Pancreas (tissue), 10 donors: ENCODE measurements at regions not wholly inside any gene's neighbourhood (a gene's known extent, or its start where the extent isn't known, plus 50 kb on each side); places are given as distances from the start of the nearest gene placed in this dataset.

Experiments
- ATAC-seq, 4 donors: fragments of 200-7000 bp; cut with Tn5 transposase; one replicate each; pipeline versions ENCODE4 v1.8.0 to v1.9.1; 2020; ENCODE audit warnings: mild to moderate bottlenecking in 4 of 4, moderate library complexity in 4 of 4
- DNase-seq, 6 donors: peaks; one replicate each; pipeline ENCODE4 v3.0.0-alpha.2; 2020
- FAIRE-seq: peaks from 2 replicates; lab custom pipeline; 2012; peaks lifted over from hg19 to GRCh38; lab: Jason Lieb, UNC
- H3K27ac ChIP-seq, 4 donors: fragments of 200-600 bp; sonication (generic); 1 replicate in 3 of 4; 2 replicates in 1 of 4; pipeline versions ENCODE4 v1.5.0 to v1.8.0; 2020
- H3K27me3 ChIP-seq, 4 donors: fragments of 200-600 bp; one replicate each; pipeline ENCODE4 v1.8.0; 2021
- H3K36me3 ChIP-seq, 3 donors: fragments of 200-600 bp; sonication (generic) in 1 of 3; one replicate each; pipeline versions ENCODE4 v1.5.0 to v1.8.0; 2020 to 2021
- H3K4me1 ChIP-seq, 3 donors: fragments of 200-600 bp; one replicate each; pipeline ENCODE4 v1.8.0; 2021
- H3K4me3 ChIP-seq, 4 donors: fragments of 200-600 bp; sonication (generic) in 2 of 4; one replicate each; pipeline versions ENCODE4 v1.5.0 to v1.8.0; 2020 to 2021
- H3K9me3 ChIP-seq, 4 donors: fragments of 200-600 bp; one replicate each; pipeline ENCODE4 v1.8.0; 2021
- CTCF ChIP-seq, 4 donors: fragments of 200-600 bp; sonication (generic) in 3 of 4; IDR thresholded peaks; one replicate each; pipeline versions ENCODE4 v1.5.0 to v1.8.0; 2021; ENCODE audit warnings: antibody characterized with exemption in 4 of 4
- WGBS, 2 donors: extraction: QIAGEN DNeasy Blood & Tissue Kit; methylation state at CpG; one replicate each; pipeline ENCODE4 v1.1.7; 2013; 5-methylcytosine and 5-hydroxymethylcytosine counted together
- intact Hi-C, 3 donors: fragments of 100-400 bp; cut with DNase I; formaldehyde crosslinking; loops; one replicate each; pipeline versions ENCODE4 v1.11.1 to v1.14.2; 2022
- donor health status: healthy with polysubstance abuse.
- donor health status: DM: no; HTN: no; CAD: no; lungs with moderate emphysema.
- donor health status: DM: no; HTN: no; CAD: no.
- donor health status: control.
- donor health status: control.
- donor health status: Bipolar disorder and iron deficiency.
- donor health status: DM: yes; HTN: yes; CAD: no.
- donor health status: DM: no; HTN: no; CAD: no.
- donor health status: DM: no; HTN: no; CAD: no.
- donor health status: DM: yes; HTN: yes; CAD: no.

- no peaks in the 10 kb centered on the region for H3K4me1 ChIP-seq
- H3K27me3 ChIP-seq: no peaks in the 10 kb centered on the region
- intact Hi-C loops: no loop called here
- no peak for DNase-seq
- H3K36me3 ChIP-seq: no peaks in the 10 kb centered on the region
- 81 to 82% methylated on average over 4 of the region's 4 CpGs for WGBS, 2 donors
- no peaks in the 10 kb centered on the region for H3K9me3 ChIP-seq
- no peak overlapping the region for H3K4me3 ChIP-seq
- ATAC-seq: no peak
- no peak for FAIRE-seq
- no peak for TF ChIP-seq CTCF (IDR thresholded peaks at IDR 0.05)
- H3K27ac ChIP-seq: no peak overlapping the region
Measured at GRCh38 chr1:239269706-239270105, 116.7 kb upstream of the CHRM3 start.

DNA sequence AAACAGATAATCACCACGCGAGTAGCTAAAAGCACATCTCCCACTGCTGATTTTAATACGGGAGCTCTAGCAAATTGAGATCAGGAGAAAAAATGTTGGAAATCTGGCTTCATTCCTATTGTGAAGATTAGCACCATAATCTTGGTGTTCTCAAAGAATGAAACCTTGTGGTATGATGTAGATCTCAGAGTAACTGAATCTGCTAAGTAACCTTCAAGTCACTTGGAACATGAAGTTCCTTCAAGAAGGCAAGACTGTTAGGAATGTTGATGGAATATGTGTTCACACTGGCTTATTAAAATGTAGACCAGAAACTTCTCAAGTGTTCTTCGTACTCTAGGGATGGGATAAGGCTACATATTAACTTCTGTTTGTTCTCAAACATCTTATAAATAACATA is 117.4 kb upstream of the CHRM3 start:
- no peaks in the 10 kb centered on the region for H3K4me1 ChIP-seq
- H3K27ac ChIP-seq: no peak overlapping the region
- no peak for TF ChIP-seq CTCF (IDR thresholded peaks at IDR 0.05)
- H3K36me3 ChIP-seq: no peaks in the 10 kb centered on the region
- intact Hi-C loops: no loop called here
- H3K9me3 ChIP-seq: no peaks in the 10 kb centered on the region
- 56 to 63% methylated on average over 4 of the region's 4 CpGs for WGBS, 2 donors
- no peaks in the 10 kb centered on the region for H3K27me3 ChIP-seq
- DNase-seq: no peak
- no peak for FAIRE-seq
- H3K4me3 ChIP-seq: no peak overlapping the region
- no peak for ATAC-seq

- H3K9me3 ChIP-seq: no peaks in the 10 kb centered on the region
- intact Hi-C loops: no loop called here
- no peak overlapping the region for H3K27ac ChIP-seq
- FAIRE-seq (no peak), DNase-seq (no peak), ATAC-seq (no peak)
- no peak overlapping the region for H3K4me3 ChIP-seq
- no peak for TF ChIP-seq CTCF (IDR thresholded peaks at IDR 0.05)
- 66% methylated on average over 6 of the region's 6 CpGs for WGBS, 2 donors
- no peaks in the 10 kb centered on the region for H3K4me1 ChIP-seq
- H3K27me3 ChIP-seq: no peaks in the 10 kb centered on the region
- H3K36me3 ChIP-seq: no peaks in the 10 kb centered on the region
Measured at GRCh38 chr1:239268007-239268406, 118.4 kb upstream of the CHRM3 start.

DNA sequence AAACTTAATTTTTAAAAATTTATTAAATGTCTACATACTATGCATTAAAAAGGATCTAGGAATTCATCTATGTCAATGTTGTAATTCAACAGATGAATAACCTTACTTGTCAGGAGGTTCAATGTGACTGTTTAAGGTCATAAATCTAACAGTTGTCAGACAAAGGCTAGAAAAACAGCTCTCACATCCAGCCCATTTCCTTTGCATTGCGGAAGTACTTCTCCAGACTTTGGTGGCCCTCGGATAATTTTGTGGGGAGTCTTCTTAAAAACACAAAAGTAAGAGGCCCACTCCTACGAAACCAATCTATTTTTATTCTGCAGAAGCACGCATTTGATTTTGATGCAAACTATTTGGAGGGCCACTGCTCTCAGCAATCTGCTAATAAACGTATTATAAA is 122.6 kb upstream of the CHRM3 start:
- H3K27me3 ChIP-seq: no peaks in the 10 kb centered on the region
- no peaks in the 10 kb centered on the region for H3K36me3 ChIP-seq
- no peak for FAIRE-seq
- ATAC-seq: no peak
- WGBS, 2 donors: 71 to 80% methylated on average over 5 of the region's 5 CpGs
- no peak for TF ChIP-seq CTCF (IDR thresholded peaks at IDR 0.05)
- no peaks in the 10 kb centered on the region for H3K9me3 ChIP-seq
- H3K4me3 ChIP-seq: no peak overlapping the region
- DNase-seq: no peak
- H3K4me1 ChIP-seq: no peaks in the 10 kb centered on the region
- intact Hi-C loops: no loop called here
- no peak overlapping the region for H3K27ac ChIP-seq

GRCh38 chr1:239262538-239262937 is 123.8 kb upstream of the CHRM3 start:
- DNase-seq: no peak
- no peak for TF ChIP-seq CTCF (IDR thresholded peaks at IDR 0.05)
- Histone ChIP-seq H3K36me3 (no peaks in the 10 kb centered on the region), H3K4me1 (no peaks in the 10 kb centered on the region), H3K4me3 (no peak overlapping the region), H3K27me3 (no peaks in the 10 kb centered on the region), H3K27ac (no peak overlapping the region), H3K9me3 (no peaks in the 10 kb centered on the region)
- no peak for FAIRE-seq
- intact Hi-C loops: no loop called here
- no peak for ATAC-seq
- WGBS, 2 donors: 81 to 100% methylated on average over 1 of the region's 1 CpG
